ENCODE measurements at regions not wholly inside any gene's neighbourhood (a gene's known extent, or its start where the extent isn't known, plus 50 kb on each side); places are given as distances from the start of the nearest gene placed in this dataset.

GRCh38 chr20:24370249-24370648 is 99.2 kb upstream of the SYNDIG1 start:
- TF ChIP-seq CTCF (IDR thresholded peaks at IDR 0.05; ENCODE audit: low read depth, low read length, missing input control) (no peak), MAX (IDR thresholded peaks at IDR 0.05) (no peak), RXRA (IDR thresholded peaks at IDR 0.05) (no peak), JUND (IDR thresholded peaks at IDR 0.05) (no peak), YY1 (IDR thresholded peaks at IDR 0.05) (no peak), RAD21 (IDR thresholded peaks at IDR 0.05) (no peak), ATF3 (IDR thresholded peaks at IDR 0.05) (no peak), EGR1 (IDR thresholded peaks at IDR 0.05; ENCODE audit: low read depth in 2 of 2) (no peak), GABPA (IDR thresholded peaks at IDR 0.05 in 1 of 2, conservative IDR thresholded peaks at IDR 0.05 in 1 of 2) (no peak), HNF4G (IDR thresholded peaks at IDR 0.05) (no peak), REST (IDR thresholded peaks at IDR 0.05) (no peak), ZBTB33 (IDR thresholded peaks at IDR 0.05) (no peak), SP1 (IDR thresholded peaks at IDR 0.05) (no peak), HNF4A (conservative IDR thresholded peaks at IDR 0.05) (no peak)
